ENCODE measurements at regions not wholly inside any gene's neighbourhood (a gene's known extent, or its start where the extent isn't known, plus 50 kb on each side); places are given as distances from the start of the nearest gene placed in this dataset.

DNA sequence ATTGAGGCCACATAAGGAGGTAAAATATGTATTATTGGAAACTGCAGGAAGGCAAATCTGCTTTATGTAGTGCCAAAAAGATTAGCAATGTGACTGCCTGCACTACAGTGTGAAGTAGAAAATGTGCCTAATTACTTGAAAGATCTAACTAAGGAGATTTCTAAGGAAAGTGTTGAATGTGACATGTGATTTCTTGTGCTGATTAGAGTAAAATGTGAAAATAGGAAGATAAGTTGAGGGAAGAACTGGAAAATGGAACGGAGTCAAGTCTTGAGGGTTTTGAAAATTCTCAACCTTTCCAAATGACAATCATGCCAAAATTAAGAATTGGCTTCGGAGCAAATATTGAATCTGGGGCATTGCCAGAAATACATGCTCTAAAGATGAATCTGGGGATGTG lies 209.5 kb upstream of the SPOCK3 start:
- TF ChIP-seq, protein P1, sequence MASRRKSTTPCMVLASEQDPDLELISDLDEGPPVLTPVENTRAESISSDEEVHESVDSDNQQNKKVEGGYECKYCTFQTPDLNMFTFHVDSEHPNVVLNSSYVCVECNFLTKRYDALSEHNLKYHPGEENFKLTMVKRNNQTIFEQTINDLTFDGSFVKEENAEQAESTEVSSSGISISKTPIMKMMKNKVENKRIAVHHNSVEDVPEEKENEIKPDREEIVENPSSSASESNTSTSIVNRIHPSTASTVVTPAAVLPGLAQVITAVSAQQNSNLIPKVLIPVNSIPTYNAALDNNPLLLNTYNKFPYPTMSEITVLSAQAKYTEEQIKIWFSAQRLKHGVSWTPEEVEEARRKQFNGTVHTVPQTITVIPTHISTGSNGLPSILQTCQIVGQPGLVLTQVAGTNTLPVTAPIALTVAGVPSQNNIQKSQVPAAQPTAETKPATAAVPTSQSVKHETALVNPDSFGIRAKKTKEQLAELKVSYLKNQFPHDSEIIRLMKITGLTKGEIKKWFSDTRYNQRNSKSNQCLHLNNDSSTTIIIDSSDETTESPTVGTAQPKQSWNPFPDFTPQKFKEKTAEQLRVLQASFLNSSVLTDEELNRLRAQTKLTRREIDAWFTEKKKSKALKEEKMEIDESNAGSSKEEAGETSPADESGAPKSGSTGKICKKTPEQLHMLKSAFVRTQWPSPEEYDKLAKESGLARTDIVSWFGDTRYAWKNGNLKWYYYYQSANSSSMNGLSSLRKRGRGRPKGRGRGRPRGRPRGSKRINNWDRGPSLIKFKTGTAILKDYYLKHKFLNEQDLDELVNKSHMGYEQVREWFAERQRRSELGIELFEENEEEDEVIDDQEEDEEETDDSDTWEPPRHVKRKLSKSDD (CRISPR knock-in tag; IDR thresholded peaks at IDR 0.05; ENCODE audit: low read depth), result no peak
- TF ChIP-seq POLR2A (IDR thresholded peaks at IDR 0.05; ENCODE audit: insufficient read depth in 1 of 2, low read depth in 2 of 2, low read length in 2 of 2), result no peak
- TF ChIP-seq, protein P2, sequence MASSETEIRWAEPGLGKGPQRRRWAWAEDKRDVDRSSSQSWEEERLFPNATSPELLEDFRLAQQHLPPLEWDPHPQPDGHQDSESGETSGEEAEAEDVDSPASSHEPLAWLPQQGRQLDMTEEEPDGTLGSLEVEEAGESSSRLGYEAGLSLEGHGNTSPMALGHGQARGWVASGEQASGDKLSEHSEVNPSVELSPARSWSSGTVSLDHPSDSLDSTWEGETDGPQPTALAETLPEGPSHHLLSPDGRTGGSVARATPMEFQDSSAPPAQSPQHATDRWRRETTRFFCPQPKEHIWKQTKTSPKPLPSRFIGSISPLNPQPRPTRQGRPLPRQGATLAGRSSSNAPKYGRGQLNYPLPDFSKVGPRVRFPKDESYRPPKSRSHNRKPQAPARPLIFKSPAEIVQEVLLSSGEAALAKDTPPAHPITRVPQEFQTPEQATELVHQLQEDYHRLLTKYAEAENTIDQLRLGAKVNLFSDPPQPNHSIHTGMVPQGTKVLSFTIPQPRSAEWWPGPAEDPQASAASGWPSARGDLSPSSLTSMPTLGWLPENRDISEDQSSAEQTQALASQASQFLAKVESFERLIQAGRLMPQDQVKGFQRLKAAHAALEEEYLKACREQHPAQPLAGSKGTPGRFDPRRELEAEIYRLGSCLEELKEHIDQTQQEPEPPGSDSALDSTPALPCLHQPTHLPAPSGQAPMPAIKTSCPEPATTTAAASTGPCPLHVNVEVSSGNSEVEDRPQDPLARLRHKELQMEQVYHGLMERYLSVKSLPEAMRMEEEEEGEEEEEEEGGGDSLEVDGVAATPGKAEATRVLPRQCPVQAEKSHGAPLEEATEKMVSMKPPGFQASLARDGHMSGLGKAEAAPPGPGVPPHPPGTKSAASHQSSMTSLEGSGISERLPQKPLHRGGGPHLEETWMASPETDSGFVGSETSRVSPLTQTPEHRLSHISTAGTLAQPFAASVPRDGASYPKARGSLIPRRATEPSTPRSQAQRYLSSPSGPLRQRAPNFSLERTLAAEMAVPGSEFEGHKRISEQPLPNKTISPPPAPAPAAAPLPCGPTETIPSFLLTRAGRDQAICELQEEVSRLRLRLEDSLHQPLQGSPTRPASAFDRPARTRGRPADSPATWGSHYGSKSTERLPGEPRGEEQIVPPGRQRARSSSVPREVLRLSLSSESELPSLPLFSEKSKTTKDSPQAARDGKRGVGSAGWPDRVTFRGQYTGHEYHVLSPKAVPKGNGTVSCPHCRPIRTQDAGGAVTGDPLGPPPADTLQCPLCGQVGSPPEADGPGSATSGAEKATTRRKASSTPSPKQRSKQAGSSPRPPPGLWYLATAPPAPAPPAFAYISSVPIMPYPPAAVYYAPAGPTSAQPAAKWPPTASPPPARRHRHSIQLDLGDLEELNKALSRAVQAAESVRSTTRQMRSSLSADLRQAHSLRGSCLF (CRISPR knock-in tag; IDR thresholded peaks at IDR 0.05; ENCODE audit: borderline replicate concordance), result no peak

Data from HepG2 (cell line).